HG02763 (cell line): ENCODE measurements at regions not wholly inside any gene's neighbourhood (a gene's known extent, or its start where the extent isn't known, plus 50 kb on each side); places are given as distances from the start of the nearest gene placed in this dataset.

ENCODE experiments used
- ATAC-seq: cut with Tn5 transposase; IDR thresholded peaks from one replicate; pipeline ENCODE4 v1.9.1; 2021; ENCODE audit warnings: mild to moderate bottlenecking, moderate library complexity; ENCODE audit not compliant: unreplicated experiment

- ATAC-seq, result no peak
These were observed 206.3 kb upstream of the FOXF1 start for GRCh38 chr16:86303787-86304678.

- ATAC-seq, result no peak
These were observed 205.5 kb upstream of the FOXF1 start for GRCh38 chr16:86304868-86305267.

- no peak for ATAC-seq
These were observed 204.9 kb upstream of the FOXF1 start for GRCh38 chr16:86305440-86305839.

GRCh38 chr16:86306011-86306644 lies 204.2 kb upstream of the FOXF1 start:
- no peak for ATAC-seq

- ATAC-seq, result no peak
These were observed 203.4 kb upstream of the FOXF1 start for GRCh38 chr16:86306811-86307513.

GRCh38 chr16:86307514-86307903 lies 202.8 kb upstream of the FOXF1 start:
- ATAC-seq, result no peak

GRCh38 chr16:86308514-86308913 lies 201.8 kb upstream of the FOXF1 start:
- ATAC-seq, result no peak

- no peak for ATAC-seq
These were observed 196.7 kb upstream of the FOXF1 start for GRCh38 chr16:86313631-86314030.

- ATAC-seq, result no peak
These were observed 195.8 kb upstream of the FOXF1 start for GRCh38 chr16:86314402-86315025.

GRCh38 chr16:86316967-86317812 lies 193.1 kb upstream of the FOXF1 start:
- ATAC-seq, result no peak

- ATAC-seq, result no peak
These were observed 192.3 kb upstream of the FOXF1 start for GRCh38 chr16:86317813-86318650.

GRCh38 chr16:86319585-86320236 lies 190.6 kb upstream of the FOXF1 start:
- ATAC-seq, result no peak

- no peak for ATAC-seq
These were observed 190.1 kb upstream of the FOXF1 start for GRCh38 chr16:86320237-86320595.

GRCh38 chr16:86321491-86321890 lies 188.8 kb upstream of the FOXF1 start:
- no peak for ATAC-seq

- no peak for ATAC-seq
These were observed 188.0 kb upstream of the FOXF1 start for GRCh38 chr16:86322283-86322682.

GRCh38 chr16:86322806-86323205 lies 187.5 kb upstream of the FOXF1 start:
- ATAC-seq, result no peak

- ATAC-seq, result no peak
These were observed 186.0 kb upstream of the FOXF1 start for GRCh38 chr16:86324320-86324719.

GRCh38 chr16:86325360-86325759 lies 185.0 kb upstream of the FOXF1 start:
- ATAC-seq, result no peak

- no peak for ATAC-seq
These were observed 184.4 kb upstream of the FOXF1 start for GRCh38 chr16:86325895-86326294.
